Gastroesophageal sphincter (tissue), 3 donors: ENCODE measurements at regions not wholly inside any gene's neighbourhood (a gene's known extent, or its start where the extent isn't known, plus 50 kb on each side); places are given as distances from the start of the nearest gene placed in this dataset.

Source experiments
- CTCF ChIP-seq, 4 experiments: fragments of 200-600 bp in 2 of 4; fragments of 450-650 bp in 2 of 4; sonication (generic) in 1 of 4; IDR thresholded peaks; one replicate each; pipeline ENCODE4 v1.5.1; 2017 to 2019; ENCODE audit warnings: antibody characterized with exemption in 4 of 4, mild to moderate bottlenecking in 2 of 4, moderate library complexity in 2 of 4
- EP300 ChIP-seq: sonication (generic); formaldehyde crosslinking; IDR thresholded peaks from one replicate; pipeline ENCODE4 v1.6.1; 2017; ENCODE audit warnings: antibody characterized with exemption, mild to moderate bottlenecking
- POLR2A ChIP-seq, 2 donors: fragments of 450-650 bp; IDR thresholded peaks; one replicate each; pipeline ENCODE4 v1.6.1; 2017; ENCODE audit warnings: antibody characterized with exemption in 2 of 2, mild to moderate bottlenecking in 2 of 2, moderate library complexity in 1 of 2
- POLR2AphosphoS5 ChIP-seq: sonication (generic); formaldehyde crosslinking; IDR thresholded peaks from one replicate; pipeline ENCODE4 v1.6.1; 2017; ENCODE audit warnings: antibody characterized with exemption

- no peak for TF ChIP-seq POLR2AphosphoS5
- TF ChIP-seq EP300, result no peak
- TF ChIP-seq CTCF (IDR thresholded peaks at IDR 0.05), result no peak
- no peak for TF ChIP-seq POLR2A (IDR thresholded peaks at IDR 0.05)
These were observed 385.0 kb upstream of the TRIB2 start for GRCh38 chr2:12331698-12332097.
